GM21723 (cell line): ENCODE measurements at regions not wholly inside any gene's neighbourhood (a gene's known extent, or its start where the extent isn't known, plus 50 kb on each side); places are given as distances from the start of the nearest gene placed in this dataset.

ENCODE experiments used
- ATAC-seq: cut with Tn5 transposase; IDR thresholded peaks from one replicate; pipeline ENCODE4 v1.9.1; 2021; ENCODE audit warnings: mild to moderate bottlenecking, moderate library complexity; ENCODE audit not compliant: unreplicated experiment

GRCh38 chr4:22220965-22221364 is 272.4 kb upstream of the KCNIP4 start:
- no peak for ATAC-seq

- ATAC-seq = no peak
Measured at GRCh38 chr4:22217480-22217879, 268.9 kb upstream of the KCNIP4 start.

- ATAC-seq = no peak
Measured at GRCh38 chr4:22216278-22216677, 267.7 kb upstream of the KCNIP4 start.

DNA sequence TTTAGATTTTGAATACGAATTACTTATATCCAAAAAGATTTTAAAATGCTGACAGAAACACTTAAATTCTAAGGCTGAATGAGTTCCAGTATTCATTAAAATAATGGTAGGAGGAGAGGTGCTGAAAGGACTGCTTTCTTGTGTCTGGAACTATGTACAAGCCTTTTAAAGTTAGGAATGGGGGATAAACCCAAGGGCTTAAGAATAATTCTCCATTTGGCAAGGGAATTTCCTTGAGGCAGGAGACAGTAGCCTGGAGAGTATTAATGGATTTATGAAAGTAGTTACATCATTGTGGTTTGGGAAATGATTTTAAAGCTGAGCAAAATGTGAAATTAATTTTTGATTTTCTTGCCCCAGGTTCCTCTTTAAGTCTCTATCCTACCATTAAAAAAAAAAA is 266.5 kb upstream of the KCNIP4 start:
- ATAC-seq = no peak

GRCh38 chr4:22203711-22204011 is 255.1 kb upstream of the KCNIP4 start:
- no peak for ATAC-seq

DNA sequence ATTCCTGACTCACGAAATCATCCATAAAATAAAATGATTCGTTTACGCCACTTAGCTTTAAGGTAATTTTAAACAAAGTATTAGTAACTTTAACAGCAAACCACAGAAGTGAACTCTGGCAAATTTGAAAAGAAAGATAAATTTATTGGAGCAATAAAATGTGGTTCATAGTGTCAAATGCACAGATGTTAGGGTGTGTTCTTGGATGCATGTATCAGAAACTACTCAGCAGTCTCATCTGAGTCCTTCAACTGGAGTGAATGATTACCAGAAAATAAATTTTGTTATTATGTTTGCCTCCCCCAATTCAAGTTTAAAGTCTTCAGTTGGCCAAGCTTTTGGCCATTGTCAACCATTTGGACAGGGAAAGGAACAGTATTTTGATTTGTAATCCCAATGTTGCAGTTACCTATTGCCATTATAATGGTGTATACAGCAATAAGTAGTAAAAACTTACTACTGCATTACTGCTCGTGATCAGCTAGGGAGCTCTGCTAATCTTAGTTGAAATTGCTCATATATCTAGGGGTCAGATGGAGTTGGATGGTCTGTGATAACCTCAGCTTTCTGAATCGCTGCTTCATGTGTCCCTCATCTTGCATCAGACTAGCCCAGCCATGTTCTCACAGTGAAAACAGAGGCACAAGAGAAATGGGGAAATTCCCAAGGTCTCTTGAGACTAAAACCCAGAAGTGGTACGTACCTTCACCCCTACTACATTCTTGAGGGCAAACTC is 254.6 kb upstream of the KCNIP4 start:
- ATAC-seq = no peak

GRCh38 chr4:22202246-22202974 is 253.8 kb upstream of the KCNIP4 start:
- no peak for ATAC-seq

DNA sequence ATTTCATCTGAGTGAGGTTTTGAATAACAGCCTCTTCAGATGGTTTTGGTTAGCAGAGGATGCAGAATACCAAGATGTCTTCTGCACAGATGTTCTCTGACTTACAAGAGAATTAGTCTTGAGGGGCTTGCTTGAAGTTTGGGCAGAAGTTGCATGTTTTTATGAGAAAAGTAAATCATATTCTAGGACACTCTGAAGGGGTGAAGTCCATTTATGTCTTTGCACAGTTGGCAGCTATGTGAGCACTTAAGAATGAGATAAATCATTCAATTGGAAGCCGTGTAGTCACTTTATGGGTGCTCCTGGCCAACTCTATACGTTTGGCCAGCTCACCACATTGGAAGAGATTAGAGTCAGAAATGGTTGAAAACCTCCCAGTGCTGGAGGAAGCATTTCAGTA is 252.7 kb upstream of the KCNIP4 start:
- ATAC-seq = no peak

DNA sequence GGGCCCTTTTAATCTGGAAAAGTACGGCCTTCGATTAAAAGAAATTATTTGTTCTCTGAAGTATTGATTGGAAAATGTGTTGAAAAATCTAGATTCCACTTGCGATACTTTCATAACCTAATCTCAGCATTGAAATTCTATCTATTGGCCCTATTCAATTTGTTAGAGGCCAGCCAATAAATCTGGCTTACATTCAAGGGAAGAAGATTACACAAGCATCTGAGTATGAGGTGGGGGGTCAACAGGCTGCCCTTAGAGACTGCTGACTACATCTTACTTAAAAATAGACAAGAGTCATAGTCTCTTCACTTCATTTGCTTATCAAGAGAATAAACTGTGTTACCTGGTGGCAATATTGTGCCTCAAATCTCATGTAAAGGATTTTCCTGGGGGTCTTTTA is 248.0 kb upstream of the KCNIP4 start:
- ATAC-seq = no peak

- no peak for ATAC-seq
Measured at GRCh38 chr4:22192084-22192511, 243.5 kb upstream of the KCNIP4 start.

GRCh38 chr4:22191565-22191964 is 243.0 kb upstream of the KCNIP4 start:
- ATAC-seq = no peak

DNA sequence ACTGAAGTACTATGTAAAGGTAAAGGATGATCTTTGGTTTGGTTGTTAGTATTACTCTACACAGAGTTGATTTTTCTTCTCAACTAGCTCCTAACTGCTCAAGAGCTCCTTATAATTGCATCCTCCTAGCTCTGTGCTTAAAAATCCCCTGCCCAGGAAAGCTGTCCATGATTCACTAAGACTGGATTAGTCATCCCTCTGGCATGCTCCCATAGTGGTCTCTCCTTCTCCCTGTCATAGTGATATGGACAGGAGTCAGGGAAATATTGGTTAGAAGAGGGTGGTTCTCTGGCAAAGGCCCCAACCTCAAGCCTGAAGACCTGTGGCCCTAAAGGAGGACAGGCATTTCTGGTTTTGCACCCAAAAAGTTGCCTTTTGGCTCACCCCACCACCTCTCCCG is 242.3 kb upstream of the KCNIP4 start:
- no peak for ATAC-seq

DNA sequence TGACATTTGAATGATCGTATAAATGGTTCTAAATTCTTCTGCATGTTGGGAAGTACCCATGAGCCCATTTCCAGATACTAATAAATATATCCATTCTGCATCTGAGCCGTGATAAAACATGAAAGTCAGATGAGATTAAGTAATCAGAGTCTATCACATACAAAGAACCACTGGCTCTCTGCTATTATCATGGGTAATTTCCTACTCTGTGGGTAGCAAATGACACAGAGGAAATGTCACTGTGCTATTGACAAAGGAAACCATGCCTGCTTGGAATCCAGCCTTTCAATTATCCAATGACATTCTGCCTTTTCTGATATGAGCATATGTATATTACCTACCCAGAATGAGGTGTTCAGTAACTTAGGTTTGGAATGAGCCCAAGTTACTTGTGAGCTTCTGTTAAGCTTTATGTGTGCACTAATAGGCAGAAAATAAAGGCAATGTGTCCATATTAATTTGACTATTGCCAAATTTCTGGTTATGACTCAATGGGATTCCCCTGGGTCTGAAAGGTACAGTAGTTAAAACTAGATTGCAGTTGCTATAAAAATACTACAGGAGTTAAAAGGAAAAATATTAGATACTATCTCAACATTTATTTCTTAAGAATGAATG is 238.7 kb upstream of the KCNIP4 start:
- no peak for ATAC-seq

- ATAC-seq = no peak
Measured at GRCh38 chr4:22181736-22182135, 233.2 kb upstream of the KCNIP4 start.

- no peak for ATAC-seq
Measured at GRCh38 chr4:22179124-22179874, 230.7 kb upstream of the KCNIP4 start.

GRCh38 chr4:22174640-22175039 is 226.1 kb upstream of the KCNIP4 start:
- no peak for ATAC-seq

GRCh38 chr4:22170353-22170752 is 221.8 kb upstream of the KCNIP4 start:
- ATAC-seq = no peak

DNA sequence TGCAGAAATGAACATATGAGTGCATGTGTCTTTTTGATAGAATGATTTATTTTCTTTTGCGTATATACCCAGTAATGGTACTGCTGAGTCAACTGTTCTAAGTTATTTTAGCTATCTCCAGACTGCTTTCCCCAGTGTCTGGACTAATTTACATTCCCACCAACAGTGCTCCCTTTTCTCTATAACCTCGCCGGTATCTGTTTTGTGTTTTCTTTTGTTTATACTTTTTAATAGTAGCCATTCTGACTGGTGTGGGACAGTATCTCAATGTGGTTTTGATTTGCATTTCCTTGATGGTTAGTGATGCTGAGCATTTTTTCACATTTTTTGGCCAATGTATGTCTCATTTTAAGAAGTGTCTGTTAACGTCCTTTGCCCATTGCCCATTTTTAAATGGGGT is 218.6 kb upstream of the KCNIP4 start:
- no peak for ATAC-seq

GRCh38 chr4:22162454-22162853 is 213.9 kb upstream of the KCNIP4 start:
- ATAC-seq = no peak

GRCh38 chr4:22130741-22131140 is 182.2 kb upstream of the KCNIP4 start:
- ATAC-seq = no peak

DNA sequence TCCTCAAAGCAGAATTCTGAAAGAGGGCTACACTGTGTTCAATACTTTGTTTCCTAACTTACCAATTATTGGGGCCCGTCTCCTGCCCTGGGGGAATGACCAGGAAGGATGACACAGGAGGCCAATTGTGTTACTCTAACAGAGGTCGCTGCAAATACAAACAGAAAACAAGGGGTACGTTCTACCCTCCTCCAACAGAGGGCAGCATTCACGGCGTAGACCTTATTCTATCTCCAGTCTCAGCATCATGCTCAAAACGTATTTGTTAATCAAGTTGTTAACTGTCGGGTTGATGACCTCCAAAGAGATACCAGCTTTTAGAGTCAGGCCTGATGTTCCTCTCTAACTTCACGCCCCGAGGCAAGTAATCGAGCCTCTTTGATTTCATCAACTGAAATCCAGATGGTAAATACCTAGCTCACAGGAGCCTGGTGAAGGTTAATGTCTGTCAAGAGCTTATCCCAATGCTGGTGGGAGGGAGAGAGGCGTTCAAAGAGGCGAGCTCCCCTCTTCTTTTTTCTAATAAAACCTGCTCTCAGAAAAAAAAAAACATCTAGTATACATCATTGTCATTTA is 181.0 kb upstream of the KCNIP4 start:
- ATAC-seq = no peak
